K562 (cell line): ENCODE measurements at regions not wholly inside any gene's neighbourhood (a gene's known extent, or its start where the extent isn't known, plus 50 kb on each side); places are given as distances from the start of the nearest gene placed in this dataset.

Experiments used
- ATAC-seq: fragments of 200-7000 bp; cut with Tn5 transposase; 3 replicates; pipeline ENCODE4 v1.9.1; 2020; ENCODE audit warnings: moderate library complexity
- BruUV-seq: library from RNA; stranded (reverse); fragments of 400-500 nt; replicated peaks from 2 replicates; lab custom pipeline; 2021; lab: Mats Ljungman, UMichigan
- CTCF ChIA-PET: fragments of 300-600 bp; formaldehyde crosslinking; extraction: SDS; loops from one replicate; lab custom pipeline; 2021; ENCODE audit warnings: low intra/inter-chr PET ratio; lab: Yijun Ruan, JAX
- POLR2A ChIA-PET: fragments of 300-600, 350-650 bp; sonication (Branson Sonifier 250); formaldehyde crosslinking; extraction: SDS; loops from one replicate; lab custom pipeline; 2021; ENCODE audit warnings: antibody characterized with exemption, inconsistent platforms; lab: Yijun Ruan, JAX
- DNase-seq, 4 experiments: peaks; one replicate each; pipeline versions ENCODE4 v3.0.0 to v3.0.0-alpha.2; 2011 to 2018; ENCODE audit warnings: low spot score in 3 of 4, mixed read lengths in 3 of 4; ENCODE audit errors: extremely low read depth in 1 of 4
- FAIRE-seq: peaks from 2 replicates; lab custom pipeline; 2011; peaks lifted over from hg19 to GRCh38; lab: Jason Lieb, UNC
- H2AFZ ChIP-seq: 2 replicates; pipeline ENCODE4 v1.6.0; 2011; ENCODE audit warnings: low read depth, low read length, control low read depth, inconsistent platforms
- H3K27ac ChIP-seq: fragments of 200-600 bp; 3 replicates; pipeline ENCODE4 v1.8.0; 2011; ENCODE audit warnings: low read depth, mild to moderate bottlenecking, control low read depth, inconsistent platforms, low read length, moderate library complexity, mixed read lengths; ENCODE audit errors: extremely low read depth
- H3K27me3 ChIP-seq, 2 experiments: fragments of 300-600 bp in 1 of 2; 2 replicates in 1 of 2; 3 replicates in 1 of 2; pipeline versions ENCODE4 v1.6.0 to v1.8.0; 2011; ENCODE audit warnings: inconsistent platforms in 2 of 2, low read length in 2 of 2, mild to moderate bottlenecking in 1 of 2, mixed read lengths in 1 of 2, moderate library complexity in 1 of 2; ENCODE audit not compliant: control insufficient read depth in 2 of 2, insufficient read depth in 2 of 2
- H3K36me3 ChIP-seq: fragments of 300-600 bp; 3 replicates; pipeline ENCODE4 v1.8.0; 2011; ENCODE audit warnings: mild to moderate bottlenecking, low read length, inconsistent platforms; ENCODE audit not compliant: control insufficient read depth, insufficient read depth
- H3K4me1 ChIP-seq, 2 experiments: fragments of 200-600 bp in 1 of 2; replicated peaks in 1 of 2; 2 replicates in 1 of 2; 3 replicates in 1 of 2; pipeline versions ENCODE4 v1.5.1 to v1.8.0; 2011; ENCODE audit warnings: inconsistent platforms in 2 of 2, low read length in 2 of 2, mild to moderate bottlenecking in 1 of 2, mixed read lengths in 1 of 2, moderate library complexity in 1 of 2; ENCODE audit not compliant: control insufficient read depth in 2 of 2, insufficient read depth in 2 of 2
- H3K4me2 ChIP-seq: 2 replicates; pipeline ENCODE4 v1.6.1; 2011; ENCODE audit warnings: low read length, control low read depth, inconsistent platforms, mixed read lengths; ENCODE audit not compliant: insufficient read depth
- H3K4me3 ChIP-seq: fragments of 200-600 bp; sonication (generic), shearing (Covaris generic); 2 replicates; pipeline ENCODE4 v1.5.1; 2016; ENCODE audit warnings: control low read depth, inconsistent platforms
- H3K79me2 ChIP-seq: fragments of 200-600 bp; 3 replicates; pipeline ENCODE4 v1.8.0; 2011; ENCODE audit warnings: low read length, inconsistent platforms; ENCODE audit not compliant: control insufficient read depth, insufficient read depth
- H3K9ac ChIP-seq, 2 experiments: 2 replicates each; pipeline versions ENCODE4 v1.6.0 to v1.6.1; 2011; ENCODE audit warnings: low read depth in 2 of 2, low read length in 2 of 2, control low read depth in 1 of 2, inconsistent platforms in 1 of 2, mild to moderate bottlenecking in 1 of 2, mixed read lengths in 1 of 2; ENCODE audit not compliant: insufficient read depth in 1 of 2
- H3K9me1 ChIP-seq: one replicate; pipeline ENCODE4 v1.6.0; 2011; ENCODE audit warnings: inconsistent platforms, mild to moderate bottlenecking, low read length, moderate library complexity; ENCODE audit not compliant: control insufficient read depth, insufficient read depth
- H3K9me3 ChIP-seq: replicated peaks from 2 replicates; pipeline ENCODE4 v1.5.1; 2011; ENCODE audit warnings: low read depth, low read length, inconsistent platforms; ENCODE audit not compliant: control insufficient read depth, insufficient read depth
- H4K20me1 ChIP-seq: replicated peaks from 2 replicates; pipeline ENCODE4 v1.6.1; 2011; ENCODE audit warnings: low read length, inconsistent platforms, mixed read lengths; ENCODE audit not compliant: control insufficient read depth, insufficient read depth
- CREB1 ChIP-seq, 2 experiments: sonication (generic) in 1 of 2; formaldehyde crosslinking in 1 of 2; IDR thresholded peaks; 2 replicates each; pipeline versions ENCODE4 v1.6.1 to v1.8.0; 2012 to 2022; ENCODE audit warnings: inconsistent platforms in 1 of 2, mild to moderate bottlenecking in 1 of 2, missing genetic modification reagents in 1 of 2, moderate library complexity in 1 of 2
- E2F1 ChIP-seq: sonication (generic); formaldehyde crosslinking; IDR thresholded peaks from 2 replicates; pipeline ENCODE4 v1.8.1; 2023; ENCODE audit warnings: mild to moderate bottlenecking, missing genetic modification reagents, moderate library complexity
- ESRRB ChIP-seq: fragments of 250-450 bp; sonication (Bioruptor Pico); IDR thresholded peaks from 2 replicates; pipeline ENCODE4 v1.5.0; 2020; ENCODE audit warnings: mild to moderate bottlenecking, moderate library complexity, borderline replicate concordance
- LCOR ChIP-seq: sonication (generic); formaldehyde crosslinking; IDR thresholded peaks from 2 replicates; pipeline ENCODE4 v1.8.0; 2022; ENCODE audit warnings: mild to moderate bottlenecking, missing genetic modification reagents
- NFE2 ChIP-seq: IDR thresholded peaks from 2 replicates; pipeline ENCODE4 v1.6.1; 2014; ENCODE audit warnings: antibody characterized with exemption, low read depth
- PATZ1 ChIP-seq: fragments of 250-450 bp; sonication (Bioruptor Pico); IDR thresholded peaks from 2 replicates; pipeline ENCODE4 v1.5.0; 2020; ENCODE audit warnings: mild to moderate bottlenecking, borderline replicate concordance
- PURB ChIP-seq: sonication (generic); formaldehyde crosslinking; IDR thresholded peaks from 2 replicates; pipeline ENCODE4 v1.9.0; 2021; ENCODE audit warnings: low read depth, mild to moderate bottlenecking, missing genetic modification reagents
- ZNF184 ChIP-seq: sonication (generic); formaldehyde crosslinking; IDR thresholded peaks from 2 replicates; pipeline ENCODE4 v1.5.0; 2020; ENCODE audit warnings: missing genetic modification reagents
- ZNF24 ChIP-seq: fragments of 450-650 bp; IDR thresholded peaks from 2 replicates; pipeline ENCODE4 v1.6.1; 2016
- ZNF282 ChIP-seq: sonication (generic); formaldehyde crosslinking; IDR thresholded peaks from 2 replicates; pipeline ENCODE4 v1.8.1; 2023; ENCODE audit warnings: missing genetic modification reagents
- WGBS: fragments of 100-300 bp; shearing (Covaris generic); methylation state at CpG from one replicate; pipeline ENCODE4 v1.1.6; 2016; ENCODE audit warnings: low coverage, mixed read lengths; ENCODE audit not compliant: insufficient coverage; ENCODE audit errors: missing lambda C conversion rate; 5-methylcytosine and 5-hydroxymethylcytosine counted together
- in situ Hi-C: fragments of 300-500 bp; cut with MboI; formaldehyde crosslinking; loops from 4 replicates; pipeline ENCODE4 v1.15.0; 2018; ENCODE audit warnings: inconsistent platforms, mixed read lengths
- intact Hi-C: fragments of 100-400 bp; cut with micrococcal nuclease; formaldehyde crosslinking; loops from 2 replicates; pipeline ENCODE4 v1.14.2; 2022

- TF ChIP-seq E2F1 (no peak), ZNF282 (CRISPR knock-in tag) (no peak), LCOR (CRISPR knock-in tag) (no peak)
Observed at GRCh38 chr4:158966091-158966490, 136.8 kb upstream of the RAPGEF2 start (continued).

- no peaks in the 10 kb centered on the region for H3K4me1 ChIP-seq
- in situ Hi-C loops: no loop called here
- no peak overlapping the region for H3K9ac ChIP-seq
- H3K27me3 ChIP-seq: no peaks in the 10 kb centered on the region; a peak in 2 of 5 replicates
- no peaks in the 10 kb centered on the region for H3K9me1 ChIP-seq
- H3K9me3 ChIP-seq: no peaks in the 10 kb centered on the region; the same call in 1 of the 2 replicates
- H2AFZ ChIP-seq: no peak overlapping the region
- POLR2A ChIA-PET: no interaction called here
- no peak overlapping the region for H3K4me3 ChIP-seq
- no peaks in the 10 kb centered on the region for H3K79me2 ChIP-seq
- CTCF ChIA-PET: no interaction called here
- TF ChIP-seq PATZ1 (CRISPR knock-in tag) (no peak), CREB1 (IDR thresholded peaks at IDR 0.05) (no peak), CREB1 (CRISPR knock-in tag; IDR thresholded peaks at IDR 0.05) (no peak), ZNF24 (no peak), NFE2 (no peak), ESRRB (CRISPR knock-in tag) (no peak), ZNF184 (no peak), PURB (no peak)
- BruUV-seq: no TSS peak
- H4K20me1 ChIP-seq: no peaks in the 10 kb centered on the region
- 5% methylated on average over 3 of the region's 3 CpGs for WGBS
- FAIRE-seq (no peak), DNase-seq (no peak), ATAC-seq (no peak)
- H3K36me3 ChIP-seq: no peaks in the 10 kb centered on the region
- H3K4me2 ChIP-seq: no peak overlapping the region
- no peak overlapping the region for H3K27ac ChIP-seq
- intact Hi-C loops: no loop called here
Observed at GRCh38 chr4:158968961-158969360, 133.9 kb upstream of the RAPGEF2 start.
